OCI-LY1 (cell line): ENCODE measurements at regions not wholly inside any gene's neighbourhood (a gene's known extent, or its start where the extent isn't known, plus 50 kb on each side); places are given as distances from the start of the nearest gene placed in this dataset.

Source experiments
- H2AFZ ChIP-seq: fragments of 200-600 bp; sonication (generic), shearing (Covaris generic); 2 replicates; pipeline ENCODE4 v1.6.0; 2014; ENCODE audit warnings: antibody characterized with exemption, mild to moderate bottlenecking, low read length
- H3F3A ChIP-seq: fragments of 200-600 bp; sonication (generic), shearing (Covaris generic); 2 replicates; pipeline ENCODE4 v1.6.0; 2014; ENCODE audit warnings: mild to moderate bottlenecking, antibody characterized with exemption, low read length, moderate library complexity; ENCODE audit not compliant: insufficient read depth
- H3K27ac ChIP-seq: fragments of 200-600 bp; sonication (generic); 2 replicates; pipeline ENCODE4 v1.5.1; 2014; ENCODE audit warnings: low read length, mixed run types, mild to moderate bottlenecking, low read depth; ENCODE audit not compliant: poor library complexity, severe bottlenecking
- H3K27me3 ChIP-seq: fragments of 200-600 bp; sonication (generic); 2 replicates; pipeline ENCODE4 v1.6.0; 2014; ENCODE audit warnings: antibody characterized with exemption, mild to moderate bottlenecking, low read length, moderate library complexity; ENCODE audit not compliant: insufficient read depth
- H3K36me3 ChIP-seq: fragments of 200-600 bp; sonication (generic); 2 replicates; pipeline ENCODE4 v1.6.1; 2014; ENCODE audit warnings: mild to moderate bottlenecking, antibody characterized with exemption, low read length, moderate library complexity, mixed read lengths; ENCODE audit not compliant: insufficient read depth
- H3K4me1 ChIP-seq: fragments of 200-600 bp; sonication (generic); 2 replicates; pipeline ENCODE4 v1.5.1; 2014; ENCODE audit warnings: mild to moderate bottlenecking, low read length, moderate library complexity; ENCODE audit not compliant: insufficient read depth, severe bottlenecking
- H3K4me2 ChIP-seq: fragments of 200-600 bp; sonication (generic), shearing (Covaris generic); 2 replicates; pipeline ENCODE4 v1.6.1; 2014; ENCODE audit warnings: low read length
- H3K4me3 ChIP-seq: fragments of 200-600 bp; sonication (generic); 2 replicates; pipeline ENCODE4 v1.5.1; 2014; ENCODE audit warnings: low read length, low read depth, mild to moderate bottlenecking, mixed read lengths; ENCODE audit not compliant: poor library complexity, severe bottlenecking
- H3K79me2 ChIP-seq: fragments of 200-600 bp; shearing (Covaris generic); 2 replicates; pipeline ENCODE4 v1.6.1; 2016; ENCODE audit warnings: mixed run types, low read length, mixed read lengths; ENCODE audit not compliant: insufficient read depth
- H3K9ac ChIP-seq: fragments of 200-600 bp; sonication (generic), shearing (Covaris generic); 2 replicates; pipeline ENCODE4 v1.6.1; 2014; ENCODE audit warnings: mild to moderate bottlenecking, low read length, mixed read lengths
- H3K9me2 ChIP-seq: fragments of 200-600 bp; sonication (generic), shearing (Covaris generic); 2 replicates; pipeline ENCODE4 v1.6.1; 2014; ENCODE audit warnings: low read depth, mild to moderate bottlenecking, low read length, mixed read lengths
- H3K9me3 ChIP-seq: fragments of 200-600 bp; shearing (Covaris generic); 2 replicates; pipeline ENCODE4 v1.6.1; 2014; ENCODE audit warnings: low read length, mixed read lengths
- H4K20me1 ChIP-seq: fragments of 200-600 bp; sonication (generic), shearing (Covaris generic); 2 replicates; pipeline ENCODE4 v1.6.0; 2016; ENCODE audit warnings: mild to moderate bottlenecking, low read length; ENCODE audit not compliant: insufficient read depth
- EZH2 ChIP-seq: fragments of 200-600 bp; sonication (generic), shearing (Covaris generic); IDR thresholded peaks from 2 replicates; pipeline ENCODE4 v1.8.0; 2017; ENCODE audit warnings: borderline replicate concordance, mixed run types, mild to moderate bottlenecking, antibody characterized with exemption, low read length, moderate library complexity, mixed read lengths
- TF ChIP-seq, protein P1 (sequence below): fragments of 200-600 bp; sonication (generic), shearing (Covaris generic); IDR thresholded peaks from 2 replicates; pipeline ENCODE4 v1.5.1; 2017; ENCODE audit warnings: mild to moderate bottlenecking, antibody characterized with exemption, low read length, moderate library complexity, mixed read lengths

DNA sequence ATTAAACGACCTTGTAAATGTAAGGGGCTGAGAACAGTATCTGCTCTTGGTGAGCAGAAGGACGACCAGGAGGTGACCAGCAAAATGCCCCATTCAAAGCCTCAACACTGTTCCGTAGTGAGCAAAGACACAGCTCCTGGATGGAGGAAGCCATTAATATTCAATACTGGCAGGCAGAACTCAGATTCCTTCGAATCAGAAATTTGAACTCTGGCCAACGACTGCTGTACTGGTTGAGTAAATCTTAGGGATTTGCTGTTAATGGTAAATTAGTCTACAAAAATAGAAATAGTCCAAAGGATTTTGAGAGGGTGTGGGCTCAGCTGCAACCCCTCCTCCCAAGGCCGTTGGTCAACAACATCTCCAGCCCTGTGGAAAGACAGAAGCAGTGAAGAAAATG lies 130.5 kb upstream of the PFKP start:
- Histone ChIP-seq H4K20me1 (no peaks in the 10 kb centered on the region), H3K9ac (no peak overlapping the region), H3K9me2 (no peaks in the 10 kb centered on the region), H3K79me2 (no peaks in the 10 kb centered on the region), H3K9me3 (no peaks in the 10 kb centered on the region), H3F3A (no peaks in the 10 kb centered on the region), H3K27me3 (no peaks in the 10 kb centered on the region; the same call in 1 of the 2 replicates), H3K36me3 (no peaks in the 10 kb centered on the region), H2AFZ (no peak overlapping the region), H3K4me1 (no peaks in the 10 kb centered on the region), H3K27ac (no peak overlapping the region), H3K4me2 (no peak overlapping the region), H3K4me3 (no peak overlapping the region)
- TF ChIP-seq, protein P1, sequence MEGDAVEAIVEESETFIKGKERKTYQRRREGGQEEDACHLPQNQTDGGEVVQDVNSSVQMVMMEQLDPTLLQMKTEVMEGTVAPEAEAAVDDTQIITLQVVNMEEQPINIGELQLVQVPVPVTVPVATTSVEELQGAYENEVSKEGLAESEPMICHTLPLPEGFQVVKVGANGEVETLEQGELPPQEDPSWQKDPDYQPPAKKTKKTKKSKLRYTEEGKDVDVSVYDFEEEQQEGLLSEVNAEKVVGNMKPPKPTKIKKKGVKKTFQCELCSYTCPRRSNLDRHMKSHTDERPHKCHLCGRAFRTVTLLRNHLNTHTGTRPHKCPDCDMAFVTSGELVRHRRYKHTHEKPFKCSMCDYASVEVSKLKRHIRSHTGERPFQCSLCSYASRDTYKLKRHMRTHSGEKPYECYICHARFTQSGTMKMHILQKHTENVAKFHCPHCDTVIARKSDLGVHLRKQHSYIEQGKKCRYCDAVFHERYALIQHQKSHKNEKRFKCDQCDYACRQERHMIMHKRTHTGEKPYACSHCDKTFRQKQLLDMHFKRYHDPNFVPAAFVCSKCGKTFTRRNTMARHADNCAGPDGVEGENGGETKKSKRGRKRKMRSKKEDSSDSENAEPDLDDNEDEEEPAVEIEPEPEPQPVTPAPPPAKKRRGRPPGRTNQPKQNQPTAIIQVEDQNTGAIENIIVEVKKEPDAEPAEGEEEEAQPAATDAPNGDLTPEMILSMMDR, result no peak
- no peak for TF ChIP-seq EZH2

GRCh38 chr10:2935647-2936386 lies 131.5 kb upstream of the PFKP start:
- no peak overlapping the region for H3K4me3 ChIP-seq
- no peaks in the 10 kb centered on the region for H3K4me1 ChIP-seq
- H3K4me2 ChIP-seq, result no peak overlapping the region
- TF ChIP-seq, protein P1, result no peak
- TF ChIP-seq EZH2, result no peak
- no peaks in the 10 kb centered on the region for H3K36me3 ChIP-seq
- no peaks in the 10 kb centered on the region for H4K20me1 ChIP-seq
- H3K79me2 ChIP-seq, result no peaks in the 10 kb centered on the region
- no peak overlapping the region for H2AFZ ChIP-seq
- H3K27ac ChIP-seq, result no peak overlapping the region
- no peaks in the 10 kb centered on the region for H3F3A ChIP-seq
- H3K9ac ChIP-seq, result no peak overlapping the region
- H3K9me3 ChIP-seq, result no peaks in the 10 kb centered on the region
- H3K27me3 ChIP-seq, result no peaks in the 10 kb centered on the region; the same call in 1 of the 2 replicates
- no peaks in the 10 kb centered on the region for H3K9me2 ChIP-seq

DNA sequence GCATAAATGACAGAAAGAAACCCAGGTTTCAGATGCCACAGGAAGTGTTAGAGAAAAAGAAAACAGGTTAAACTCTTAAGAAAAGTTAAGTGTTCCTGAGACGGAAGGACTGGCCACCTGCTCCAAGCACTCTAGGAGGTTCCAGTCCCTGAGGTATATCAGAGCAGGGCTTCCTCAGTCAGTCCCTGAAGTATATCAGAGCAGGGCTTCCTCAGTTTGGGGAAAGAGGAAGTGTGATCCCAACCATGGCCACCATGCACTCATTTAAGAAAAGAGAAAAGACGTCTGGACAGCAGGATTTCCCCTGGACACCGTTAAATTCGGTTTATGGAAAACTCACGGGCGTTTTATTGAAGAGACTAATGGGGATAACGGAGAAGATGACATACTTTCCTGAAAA lies 133.4 kb upstream of the PFKP start:
- H3F3A ChIP-seq, result no peaks in the 10 kb centered on the region

More for the DNA sequence above, 133.4 kb upstream of the PFKP start:
- Histone ChIP-seq H3K9me3 (no peaks in the 10 kb centered on the region), H3K27me3 (no peaks in the 10 kb centered on the region; the same call in 1 of the 2 replicates), H3K4me2 (no peak overlapping the region), H3K9me2 (no peaks in the 10 kb centered on the region), H4K20me1 (no peaks in the 10 kb centered on the region), H3K4me1 (no peaks in the 10 kb centered on the region), H2AFZ (no peak overlapping the region), H3K79me2 (no peaks in the 10 kb centered on the region), H3K27ac (no peak overlapping the region), H3K4me3 (no peak overlapping the region), H3K9ac (no peak overlapping the region), H3K36me3 (no peaks in the 10 kb centered on the region)
- TF ChIP-seq, protein P1, result no peak
- no peak for TF ChIP-seq EZH2
